ENCODE measurements at regions not wholly inside any gene's neighbourhood (a gene's known extent, or its start where the extent isn't known, plus 50 kb on each side); places are given as distances from the start of the nearest gene placed in this dataset.
"Not testable (repeated sequence)": the region's sequence is repeated elsewhere in the genome, so short reads cannot be mapped to it uniquely, and the experiment has no call there.

- H3K4me1 Mint-ChIP-seq (ENCODE audit: low read depth) = no peaks in the 10 kb centered on the region
- TF ChIP-seq CTCF (IDR thresholded peaks at IDR 0.05) = no peak
- H3K36me3 Mint-ChIP-seq (ENCODE audit: low read depth) = peaks cover 4% of the 10 kb centered on the region; the same call in 1 of the 2 replicates
- peaks cover 43% of the 10 kb centered on the region for H3K9me3 Mint-ChIP-seq
- no peak overlapping the region for H3K27ac Mint-ChIP-seq
- peaks cover 1% of the 10 kb centered on the region; the same call in 1 of the 2 replicates for H3K27me3 Mint-ChIP-seq (ENCODE audit: insufficient read depth)
- DNase-seq = no peak
- no peak overlapping the region for H3K4me3 Mint-ChIP-seq
Measured at GRCh38 chr9:75810063-75810462, 80.4 kb upstream of the PCSK5 start.

GRCh38 chr9:75811692-75812091 is 78.8 kb upstream of the PCSK5 start:
- TF ChIP-seq CTCF (IDR thresholded peaks at IDR 0.05) = no peak
- Mint-ChIP-seq H3K4me3 (no peak overlapping the region), H3K36me3 (ENCODE audit: low read depth) (peaks cover 4% of the 10 kb centered on the region; the same call in 1 of the 2 replicates), H3K4me1 (ENCODE audit: low read depth) (no peaks in the 10 kb centered on the region), H3K27ac (no peak overlapping the region), H3K27me3 (ENCODE audit: insufficient read depth) (peaks cover 1% of the 10 kb centered on the region; the same call in 1 of the 2 replicates), H3K9me3 (peaks cover 40% of the 10 kb centered on the region)
- DNase-seq = no peak

DNA sequence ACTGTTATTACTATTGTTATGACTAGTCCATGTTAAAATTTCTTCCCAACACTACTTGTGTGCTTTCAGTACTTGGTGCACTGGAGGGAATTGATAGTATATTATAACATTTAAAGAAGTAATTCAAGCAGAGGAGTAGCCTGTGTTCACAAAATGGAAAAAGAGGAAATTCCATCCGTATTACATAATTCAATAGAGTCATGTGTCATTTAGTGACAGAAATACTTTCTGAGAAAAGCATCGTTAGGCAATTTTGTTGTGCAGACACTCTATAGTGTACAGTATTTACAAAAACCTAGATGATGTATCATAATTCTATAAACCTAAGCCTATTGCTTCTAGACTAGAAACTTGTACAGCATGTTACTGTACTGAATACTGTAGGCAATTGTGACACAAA is 78.3 kb upstream of the PCSK5 start:
- H3K27me3 Mint-ChIP-seq (ENCODE audit: insufficient read depth) = peaks cover 1% of the 10 kb centered on the region; the same call in 1 of the 2 replicates
- TF ChIP-seq CTCF (IDR thresholded peaks at IDR 0.05) = no peak
- H3K4me3 Mint-ChIP-seq = no peak overlapping the region
- no peaks in the 10 kb centered on the region for H3K4me1 Mint-ChIP-seq (ENCODE audit: low read depth)
- no peak for DNase-seq
- H3K27ac Mint-ChIP-seq = no peak overlapping the region
- H3K36me3 Mint-ChIP-seq (ENCODE audit: low read depth) = peaks cover 4% of the 10 kb centered on the region; the same call in 1 of the 2 replicates
- H3K9me3 Mint-ChIP-seq = peaks cover 40% of the 10 kb centered on the region

DNA sequence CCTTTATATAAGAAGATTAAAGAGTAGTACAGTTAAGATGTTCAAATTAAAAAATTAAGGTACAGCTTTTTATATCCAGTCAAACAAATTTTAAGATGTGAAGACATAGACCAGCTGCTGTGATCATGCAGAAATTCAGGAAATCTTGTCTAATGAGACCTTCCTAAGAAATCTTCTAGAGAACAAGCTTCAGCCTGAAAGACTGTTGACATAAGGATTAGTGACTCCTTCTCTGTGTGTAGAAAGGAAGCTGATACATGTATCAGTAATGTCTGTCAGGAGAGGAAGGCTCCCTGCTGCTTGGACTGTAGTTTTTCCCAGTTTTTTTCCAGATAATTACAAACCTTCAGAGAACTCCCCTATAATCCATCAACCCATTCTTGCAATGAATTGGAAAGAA is 75.8 kb upstream of the PCSK5 start:
- peaks cover 4% of the 10 kb centered on the region; the same call in 1 of the 2 replicates for H3K27me3 Mint-ChIP-seq (ENCODE audit: insufficient read depth)
- peaks cover 50% of the 10 kb centered on the region for H3K9me3 Mint-ChIP-seq
- no peak overlapping the region for H3K4me3 Mint-ChIP-seq
- no peak for DNase-seq
- TF ChIP-seq CTCF (IDR thresholded peaks at IDR 0.05) = no peak
- no peaks in the 10 kb centered on the region for H3K4me1 Mint-ChIP-seq (ENCODE audit: low read depth)
- no peak overlapping the region for H3K27ac Mint-ChIP-seq
- H3K36me3 Mint-ChIP-seq (ENCODE audit: low read depth) = peaks cover 2% of the 10 kb centered on the region; the same call in 1 of the 2 replicates

DNA sequence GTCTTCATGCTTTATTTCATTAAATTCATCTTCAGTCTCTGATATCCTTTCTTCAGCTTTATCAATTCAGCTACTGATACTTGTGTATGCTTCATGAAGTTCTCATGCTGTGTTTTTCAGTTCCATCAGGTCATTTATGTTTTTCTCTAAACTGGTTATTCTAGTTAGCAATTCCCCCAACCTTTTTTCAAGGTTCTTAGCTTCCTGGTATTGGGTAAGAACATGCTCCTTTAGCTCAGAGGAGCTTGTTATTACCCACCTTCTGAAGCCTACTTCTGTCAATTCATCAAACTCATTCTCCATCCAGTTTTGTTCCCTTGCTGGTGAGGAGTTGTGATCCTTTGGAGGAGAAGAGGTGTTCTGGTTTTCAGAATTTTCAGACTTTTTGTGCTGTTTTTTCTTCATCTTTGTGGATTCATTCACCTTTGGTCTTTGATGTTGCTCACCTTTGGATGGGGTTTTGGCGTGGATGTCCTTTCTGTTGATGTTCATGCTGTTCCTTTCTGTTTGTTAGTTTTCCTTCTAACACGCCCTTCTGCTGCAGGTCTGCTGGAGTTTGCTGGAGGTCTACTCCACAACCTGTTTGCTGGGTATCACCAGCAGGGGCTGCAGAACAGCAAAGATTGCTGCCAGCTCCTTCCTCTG is 69.9 kb upstream of the PCSK5 start:
- not testable (repeated sequence) for H3K36me3 Mint-ChIP-seq (ENCODE audit: low read depth); H3K4me3 Mint-ChIP-seq; DNase-seq; H3K27ac Mint-ChIP-seq; H3K27me3 Mint-ChIP-seq (ENCODE audit: insufficient read depth); H3K4me1 Mint-ChIP-seq (ENCODE audit: low read depth)
- peaks cover 47% of the 10 kb centered on the region for H3K9me3 Mint-ChIP-seq

DNA sequence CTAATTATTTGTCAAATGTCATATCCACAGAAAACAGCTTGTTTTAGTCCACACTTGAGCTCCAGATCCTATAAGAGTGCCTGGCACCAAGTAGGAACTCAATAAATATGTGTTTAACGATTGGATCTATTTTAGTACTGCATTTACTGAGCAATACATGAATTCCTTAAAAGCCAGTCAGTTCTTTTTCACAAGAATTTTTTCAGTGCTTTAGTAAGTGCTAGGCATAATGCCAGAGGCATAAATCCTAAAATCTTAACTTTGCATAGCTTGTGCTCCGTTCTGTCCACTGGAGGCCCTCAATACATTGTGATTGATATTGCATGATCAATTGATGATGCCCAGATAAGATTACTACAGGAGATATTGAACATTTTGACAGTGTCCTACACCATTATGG is 67.3 kb upstream of the PCSK5 start:
- Mint-ChIP-seq H3K9me3 (peaks cover 59% of the 10 kb centered on the region), H3K36me3 (ENCODE audit: low read depth) (no peaks in the 10 kb centered on the region), H3K27me3 (ENCODE audit: insufficient read depth) (peaks cover 3% of the 10 kb centered on the region; the same call in 1 of the 2 replicates), H3K27ac (no peak overlapping the region), H3K4me3 (no peak overlapping the region), H3K4me1 (ENCODE audit: low read depth) (no peaks in the 10 kb centered on the region)
- DNase-seq = no peak
- TF ChIP-seq CTCF (IDR thresholded peaks at IDR 0.05) = no peak

Measured in HFFc6 (cell line).